ENCODE measurements at regions not wholly inside any gene's neighbourhood (a gene's known extent, or its start where the extent isn't known, plus 50 kb on each side); places are given as distances from the start of the nearest gene placed in this dataset.
"Not testable (repeated sequence)": the region's sequence is repeated elsewhere in the genome, so short reads cannot be mapped to it uniquely, and the experiment has no call there.

DNA sequence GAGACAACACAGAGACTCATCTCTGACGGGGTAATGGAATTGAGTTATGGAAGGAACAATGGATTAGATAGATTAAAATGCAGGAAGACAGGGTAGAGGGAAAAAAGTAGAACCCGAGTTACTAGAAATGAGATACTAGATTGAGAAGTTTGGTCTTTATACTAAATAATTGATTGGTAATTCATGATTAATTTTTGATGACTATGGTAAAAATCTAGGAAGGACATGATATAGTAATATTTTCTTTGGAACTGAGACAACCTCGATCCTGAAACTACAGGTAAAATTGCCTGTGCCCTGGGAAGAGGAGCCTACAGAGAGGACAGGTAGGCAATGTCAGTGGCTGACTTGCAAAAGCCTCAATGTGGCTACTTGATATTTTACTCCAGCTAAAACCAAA, 188.4 kb upstream of the GPC6 start:
- no peak for TF ChIP-seq CTCF (IDR thresholded peaks at IDR 0.05)
- Histone ChIP-seq H3K4me3 (no peak overlapping the region), H3K27ac (no peak overlapping the region), H3K4me1 (no peaks in the 10 kb centered on the region), H3K36me3 (no peaks in the 10 kb centered on the region), H3K27me3 (no peaks in the 10 kb centered on the region), H3K9me3 (no peaks in the 10 kb centered on the region)
- DNase-seq (ENCODE audit: low spot score in 2 of 2) = no peak
- intact Hi-C loops (cut with DNase I) = no loop called here

DNA sequence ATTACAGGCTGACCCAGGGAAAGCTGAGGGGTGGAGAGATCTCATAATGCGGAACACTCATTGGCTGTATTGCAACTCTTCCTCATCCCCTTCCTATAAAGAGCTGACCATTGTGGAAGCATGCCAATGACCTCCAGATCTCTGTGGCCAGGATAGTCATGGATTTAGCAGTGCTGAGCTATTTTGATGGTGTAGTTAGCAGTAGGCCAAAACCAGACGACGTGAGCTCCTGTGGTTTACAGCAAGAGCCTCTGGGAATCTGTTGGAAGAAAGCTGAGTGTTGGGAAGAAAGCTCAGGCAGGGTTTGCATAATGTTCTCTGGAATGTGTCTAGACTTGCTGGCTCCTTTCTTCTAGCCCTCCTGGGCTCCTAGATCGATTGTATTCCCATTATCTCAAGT, 187.5 kb upstream of the GPC6 start:
- Histone ChIP-seq H3K27me3 (no peaks in the 10 kb centered on the region), H3K4me1 (no peaks in the 10 kb centered on the region), H3K27ac (no peak overlapping the region), H3K9me3 (no peaks in the 10 kb centered on the region), H3K4me3 (no peak overlapping the region), H3K36me3 (no peaks in the 10 kb centered on the region)
- intact Hi-C loops (cut with DNase I) = no loop called here
- DNase-seq (ENCODE audit: low spot score in 2 of 2) = no peak
- TF ChIP-seq CTCF (IDR thresholded peaks at IDR 0.05) = no peak

DNA sequence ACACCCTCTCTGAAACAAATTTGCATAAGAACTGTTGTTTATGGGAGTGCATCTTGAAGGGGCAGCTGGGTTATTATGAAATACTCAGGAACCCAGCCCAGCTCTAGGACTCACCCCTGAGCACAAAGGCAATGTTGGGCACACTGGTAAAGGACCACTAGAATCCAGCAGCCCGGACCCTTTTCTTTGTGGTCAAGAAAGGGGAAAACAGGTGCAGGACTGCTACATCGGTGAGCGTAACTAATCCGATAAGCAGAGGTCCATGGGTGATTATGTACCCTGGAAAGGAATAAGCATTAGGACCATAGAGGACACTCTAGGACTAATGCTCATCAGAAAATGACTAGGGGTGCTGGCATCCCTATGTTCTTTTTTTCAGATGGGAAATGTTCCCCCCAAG, 185.0 kb upstream of the GPC6 start:
- H3K36me3 ChIP-seq; intact Hi-C loops (cut with DNase I); DNase-seq (ENCODE audit: low spot score in 2 of 2); H3K27me3 ChIP-seq; H3K27ac ChIP-seq; H3K4me1 ChIP-seq; H3K4me3 ChIP-seq; H3K9me3 ChIP-seq: not testable (repeated sequence)

DNA sequence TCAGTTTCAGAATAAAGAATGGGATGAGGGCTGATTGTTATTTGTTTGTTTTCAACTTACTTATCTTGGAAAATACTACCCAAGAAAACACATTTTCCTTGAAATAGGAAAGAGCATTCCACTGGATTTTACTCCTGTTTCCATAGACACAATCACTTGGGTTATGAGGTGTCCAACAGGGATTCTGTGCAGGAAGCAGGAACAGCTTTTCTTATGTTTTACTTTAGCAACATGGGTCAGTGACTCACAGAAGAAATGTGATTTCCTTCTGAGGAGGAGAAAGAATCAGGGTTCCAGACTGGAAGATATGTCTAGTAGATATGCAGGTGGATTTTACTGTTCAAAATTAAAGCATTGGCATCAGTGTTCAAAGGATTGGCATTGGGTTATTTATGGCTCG, 180.8 kb upstream of the GPC6 start:
- Histone ChIP-seq H3K4me3 (no peak overlapping the region), H3K4me1 (no peaks in the 10 kb centered on the region), H3K27me3 (no peaks in the 10 kb centered on the region), H3K36me3 (no peaks in the 10 kb centered on the region), H3K27ac (no peak overlapping the region), H3K9me3 (no peaks in the 10 kb centered on the region)
- no peak for DNase-seq (ENCODE audit: low spot score in 2 of 2)
- no peak for TF ChIP-seq CTCF (IDR thresholded peaks at IDR 0.05)
- intact Hi-C loops (cut with DNase I) = no loop called here

GRCh38 chr13:93055233-93055632, 171.4 kb upstream of the GPC6 start:
- Histone ChIP-seq H3K27ac (no peak overlapping the region), H3K4me1 (no peaks in the 10 kb centered on the region), H3K36me3 (no peaks in the 10 kb centered on the region), H3K4me3 (no peak overlapping the region), H3K9me3 (no peaks in the 10 kb centered on the region), H3K27me3 (no peaks in the 10 kb centered on the region)
- no peak for TF ChIP-seq CTCF (IDR thresholded peaks at IDR 0.05)
- intact Hi-C loops (cut with DNase I) = no loop called here
- no peak for DNase-seq (ENCODE audit: low spot score in 2 of 2)

- H3K27ac ChIP-seq = no peak overlapping the region
- intact Hi-C loops (cut with DNase I) = no loop called here
- no peaks in the 10 kb centered on the region for H3K27me3 ChIP-seq
- H3K9me3 ChIP-seq = no peaks in the 10 kb centered on the region
- H3K4me3 ChIP-seq = no peak overlapping the region
- DNase-seq (ENCODE audit: low spot score in 2 of 2) = no peak
- no peaks in the 10 kb centered on the region for H3K4me1 ChIP-seq
- no peaks in the 10 kb centered on the region for H3K36me3 ChIP-seq
- no peak for TF ChIP-seq CTCF (IDR thresholded peaks at IDR 0.05)
Measured at GRCh38 chr13:93058301-93058700, 168.3 kb upstream of the GPC6 start.

All from ascending aorta (tissue), 2 donors.